ENCODE measurements at regions not wholly inside any gene's neighbourhood (a gene's known extent, or its start where the extent isn't known, plus 50 kb on each side); places are given as distances from the start of the nearest gene placed in this dataset.

DNA sequence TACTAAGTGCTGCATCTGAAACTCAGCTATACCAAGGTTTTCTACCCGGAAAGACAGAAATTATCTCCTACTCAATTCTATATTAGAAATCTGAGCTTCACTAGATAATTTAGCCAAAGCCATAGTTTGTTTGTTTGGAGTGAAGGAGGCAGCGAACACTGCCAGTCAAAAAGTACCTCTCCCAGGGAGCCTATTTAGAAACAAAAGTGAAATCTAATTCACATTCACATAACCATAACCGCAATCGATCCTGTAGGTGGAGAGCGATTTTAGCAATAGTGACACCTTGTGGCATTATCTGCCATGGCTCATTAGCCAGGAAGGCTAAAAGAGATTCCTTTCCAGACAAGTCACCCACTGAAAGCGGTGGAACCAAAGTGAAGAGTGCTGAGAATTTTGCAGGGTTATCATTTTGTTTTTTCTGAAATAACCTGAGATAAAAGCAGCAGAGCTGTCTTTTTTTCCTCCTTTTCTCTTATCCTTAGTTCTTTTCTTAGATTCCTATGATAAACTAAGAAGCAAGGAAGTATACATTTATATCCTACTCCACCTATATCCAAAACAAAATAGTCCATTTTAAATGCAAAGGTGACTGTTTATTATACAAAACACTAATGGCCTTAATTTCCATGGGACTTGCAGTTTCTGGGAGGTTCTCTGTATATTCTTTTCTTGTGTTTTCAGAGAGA is 83.7 kb upstream of the BET1 start:
- peaks cover 53 to 75% of the 10 kb centered on the region in 2 donors for H3K27me3 Mint-ChIP-seq
- peak overlapping the region; percentile 63 for H3K4me3 Mint-ChIP-seq
- H3K36me3 Mint-ChIP-seq = no peaks in the 10 kb centered on the region
- peak overlapping the region in 1 of 2 donors; percentile 55 for H3K27ac Mint-ChIP-seq
- peaks cover 4 to 5% of the 10 kb centered on the region in 2 donors for H3K4me1 Mint-ChIP-seq (ENCODE audit: low read depth in 2 of 2)
- ATAC-seq (peak; percentile 80 to 89), DNase-seq (ENCODE audit: low spot score) (peak; percentile 73)
- no peaks in the 10 kb centered on the region for H3K9me3 Mint-ChIP-seq

DNA sequence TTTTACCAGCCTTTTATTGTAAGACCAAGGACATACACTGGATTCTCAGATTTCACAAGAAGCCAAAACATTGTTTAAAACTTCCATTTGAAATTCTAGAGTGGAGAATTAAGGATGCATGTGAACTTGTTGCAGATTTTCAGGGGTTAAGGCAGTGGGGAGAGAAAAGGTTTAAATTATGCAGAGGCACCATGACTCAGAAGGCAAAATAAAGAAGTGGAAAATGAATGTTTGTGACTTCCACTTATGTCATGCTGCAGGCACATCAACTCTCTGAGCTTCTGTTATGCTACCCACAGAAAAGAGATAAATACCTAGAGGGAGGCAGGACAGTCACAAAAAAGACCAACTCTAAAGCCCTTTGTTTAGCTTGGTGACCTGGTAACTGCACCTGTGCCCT is 84.4 kb upstream of the BET1 start:
- ATAC-seq (no peak), DNase-seq (ENCODE audit: low spot score) (no peak)
- no peaks in the 10 kb centered on the region for H3K9me3 Mint-ChIP-seq
- H3K36me3 Mint-ChIP-seq = no peaks in the 10 kb centered on the region
- no peak overlapping the region for H3K4me3 Mint-ChIP-seq
- no peak overlapping the region for H3K27ac Mint-ChIP-seq
- H3K27me3 Mint-ChIP-seq = peaks cover 54 to 77% of the 10 kb centered on the region in 2 donors
- peaks cover 4 to 5% of the 10 kb centered on the region in 2 donors for H3K4me1 Mint-ChIP-seq (ENCODE audit: low read depth in 2 of 2)

DNA sequence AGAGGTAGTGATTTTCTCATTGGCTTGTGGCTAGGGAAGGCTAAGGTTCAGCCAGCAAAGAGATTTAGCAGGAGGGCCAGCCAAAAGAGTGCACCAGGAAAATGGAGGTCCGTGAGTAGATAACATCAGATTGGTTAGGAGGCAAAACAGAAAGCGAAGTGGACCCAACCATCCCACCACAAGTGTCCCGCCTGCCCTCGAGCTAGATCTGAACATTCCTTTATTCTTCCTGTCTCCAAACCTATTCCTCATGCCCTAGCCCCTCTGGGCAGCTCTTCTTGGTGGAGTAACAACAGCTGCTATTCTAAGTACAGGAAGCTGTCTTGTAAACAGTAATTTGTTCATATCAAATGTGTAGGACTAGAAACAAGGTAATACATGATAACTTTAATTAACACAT is 85.7 kb upstream of the BET1 start:
- Mint-ChIP-seq H3K9me3 (no peaks in the 10 kb centered on the region), H3K27me3 (peaks cover 49 to 68% of the 10 kb centered on the region in 2 donors), H3K4me1 (ENCODE audit: low read depth in 2 of 2) (peaks cover 4 to 5% of the 10 kb centered on the region in 2 donors), H3K4me3 (no peak overlapping the region), H3K36me3 (no peaks in the 10 kb centered on the region), H3K27ac (no peak overlapping the region)
- DNase-seq (ENCODE audit: low spot score) (no peak), ATAC-seq (no peak)

DNA sequence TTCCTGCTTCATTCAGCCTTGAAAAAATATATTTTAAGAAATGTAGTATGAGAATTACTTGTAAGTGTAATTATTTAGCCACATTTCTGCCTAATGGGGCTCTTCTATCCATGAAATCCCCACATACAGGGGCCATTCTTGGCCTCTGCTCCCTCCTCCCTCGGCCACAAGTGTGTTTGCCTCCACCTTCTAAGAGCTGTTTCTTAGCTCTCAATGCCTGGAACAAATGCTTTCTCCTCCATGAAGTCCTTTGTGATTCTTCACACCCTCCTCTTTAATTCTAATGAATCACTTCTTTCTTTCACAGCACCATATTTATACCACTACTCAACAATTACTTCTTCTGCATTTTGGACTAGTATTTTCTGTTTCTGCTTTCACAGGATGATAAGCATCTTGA is 88.8 kb upstream of the BET1 start:
- Mint-ChIP-seq H3K36me3 (no peaks in the 10 kb centered on the region), H3K27ac (no peak overlapping the region), H3K27me3 (peaks cover 48 to 69% of the 10 kb centered on the region in 2 donors), H3K9me3 (no peaks in the 10 kb centered on the region), H3K4me3 (no peak overlapping the region), H3K4me1 (ENCODE audit: low read depth in 2 of 2) (no peaks in the 10 kb centered on the region)
- no peak for DNase-seq (ENCODE audit: low spot score)
- no peak for ATAC-seq

DNA sequence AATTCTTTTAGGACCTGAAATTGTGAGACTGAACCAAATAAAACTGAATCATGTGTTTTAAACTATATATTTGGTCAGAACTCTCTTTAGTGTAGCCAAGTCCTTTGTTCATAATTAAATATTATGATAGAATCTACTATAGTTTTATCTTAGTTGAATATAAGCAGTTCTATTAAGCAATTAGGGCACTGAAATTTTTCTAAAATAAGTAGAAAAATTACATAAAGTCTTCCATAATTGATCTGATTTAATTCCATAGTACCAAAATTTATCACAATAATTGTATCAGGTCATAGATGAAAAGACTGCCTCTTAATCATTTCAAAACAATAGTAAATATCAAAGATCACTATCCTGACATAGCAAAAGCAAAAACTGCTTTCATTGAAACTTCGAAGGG is 90.1 kb upstream of the BET1 start:
- H3K36me3 Mint-ChIP-seq = no peaks in the 10 kb centered on the region
- ATAC-seq (no peak), DNase-seq (ENCODE audit: low spot score) (no peak)
- H3K27ac Mint-ChIP-seq = no peak overlapping the region
- H3K4me3 Mint-ChIP-seq = no peak overlapping the region
- peaks cover 42 to 65% of the 10 kb centered on the region in 2 donors for H3K27me3 Mint-ChIP-seq
- no peaks in the 10 kb centered on the region for H3K4me1 Mint-ChIP-seq (ENCODE audit: low read depth in 2 of 2)
- H3K9me3 Mint-ChIP-seq = no peaks in the 10 kb centered on the region

DNA sequence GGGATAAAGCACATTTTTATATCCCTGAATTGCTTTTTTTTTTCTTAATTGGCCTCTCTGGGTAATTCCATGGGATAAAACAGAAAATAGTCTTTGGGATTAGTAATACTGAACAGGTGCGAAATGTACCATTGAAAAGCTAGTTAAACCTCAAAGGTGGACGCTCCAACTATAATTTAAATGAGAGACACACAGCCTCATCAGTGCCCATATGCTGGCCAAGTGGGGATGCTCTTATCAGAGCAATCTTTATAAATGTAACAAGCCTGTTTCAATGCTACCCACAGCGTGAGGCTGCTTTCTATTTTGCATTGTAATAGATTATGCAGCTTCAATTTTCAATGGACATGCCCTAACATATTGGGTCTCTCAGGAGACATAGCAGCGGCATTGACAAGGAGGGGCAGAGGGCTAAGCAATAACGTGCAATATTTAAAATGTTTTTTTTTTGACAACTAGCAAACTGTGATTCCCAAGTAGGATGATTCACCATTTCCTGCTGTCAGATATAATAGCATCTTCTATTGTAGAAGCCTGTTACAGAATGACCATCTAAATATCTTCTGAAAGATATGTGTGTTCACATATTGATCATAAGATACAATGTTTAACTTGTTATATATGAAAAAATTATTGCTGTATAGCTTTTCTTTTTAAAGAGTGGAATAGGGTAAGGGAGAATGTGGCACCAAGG is 91.3 kb upstream of the BET1 start:
- H3K9me3 Mint-ChIP-seq = no peaks in the 10 kb centered on the region
- DNase-seq (ENCODE audit: low spot score) (no peak), ATAC-seq (no peak)
- H3K27me3 Mint-ChIP-seq = peaks cover 33 to 53% of the 10 kb centered on the region in 2 donors
- no peaks in the 10 kb centered on the region for H3K36me3 Mint-ChIP-seq
- no peak overlapping the region for H3K27ac Mint-ChIP-seq
- H3K4me3 Mint-ChIP-seq = no peak overlapping the region
- H3K4me1 Mint-ChIP-seq (ENCODE audit: low read depth in 2 of 2) = no peaks in the 10 kb centered on the region

DNA sequence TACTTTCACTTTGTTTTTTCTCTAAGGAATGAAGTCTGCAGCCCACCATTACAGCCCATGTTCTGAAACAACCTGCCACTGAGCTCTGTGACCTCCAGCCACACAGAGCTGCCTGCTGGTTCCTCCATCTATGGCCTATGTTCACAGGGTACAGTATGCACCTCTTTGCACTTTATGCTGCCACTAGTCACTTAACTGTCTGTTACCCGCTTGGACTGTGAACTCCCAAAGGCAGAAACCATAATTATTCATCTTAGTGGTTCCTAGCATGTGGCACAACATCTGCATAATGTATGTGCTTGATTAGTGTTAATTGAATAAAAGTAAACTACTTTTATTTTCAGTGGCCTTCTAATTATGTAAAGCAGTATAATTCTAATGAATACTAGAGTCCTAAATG is 95.5 kb upstream of the BET1 start:
- H3K27me3 Mint-ChIP-seq = peaks cover 14 to 32% of the 10 kb centered on the region in 2 donors
- H3K27ac Mint-ChIP-seq = no peak overlapping the region
- H3K4me1 Mint-ChIP-seq (ENCODE audit: low read depth in 2 of 2) = no peaks in the 10 kb centered on the region
- no peak for DNase-seq (ENCODE audit: low spot score)
- H3K4me3 Mint-ChIP-seq = no peak overlapping the region
- H3K36me3 Mint-ChIP-seq = no peaks in the 10 kb centered on the region
- no peak for ATAC-seq
- H3K9me3 Mint-ChIP-seq = no peaks in the 10 kb centered on the region

DNA sequence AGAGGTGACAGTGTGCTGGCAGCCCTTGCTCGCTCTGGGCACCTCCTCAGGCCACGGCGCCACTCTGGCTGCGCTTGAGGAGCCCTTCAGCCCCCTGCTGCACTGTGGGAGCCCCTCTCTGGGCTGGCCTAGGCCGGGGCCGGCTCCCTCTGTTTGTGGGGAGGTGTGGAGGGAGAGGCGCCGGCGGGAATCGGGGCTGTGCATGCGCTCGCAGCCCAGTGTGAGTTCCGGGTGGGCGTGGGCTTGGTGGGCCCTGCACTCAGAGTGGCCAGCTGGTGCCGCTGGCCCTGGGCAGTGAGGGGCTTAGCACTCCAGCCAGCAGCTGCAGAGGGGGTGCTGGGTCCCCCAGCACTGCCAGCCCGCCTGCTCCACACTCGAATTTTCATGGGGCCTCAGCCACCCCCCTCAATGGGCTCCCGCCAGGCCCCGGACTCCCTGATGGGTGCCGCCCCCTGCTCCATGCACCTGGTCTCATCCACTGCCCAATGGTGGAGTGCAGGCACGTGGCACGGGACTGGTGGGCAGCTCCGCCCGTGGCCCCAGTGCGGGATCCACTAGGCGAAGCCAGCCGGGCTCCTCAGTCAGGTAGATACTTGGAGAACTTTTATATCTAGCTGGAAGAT is 96.7 kb upstream of the BET1 start:
- ATAC-seq = peak in 1 of 2 donors; percentile 27
- no peak for DNase-seq (ENCODE audit: low spot score)
- Mint-ChIP-seq H3K4me1 (ENCODE audit: low read depth in 2 of 2) (no peaks in the 10 kb centered on the region), H3K36me3 (no peaks in the 10 kb centered on the region), H3K27ac (no peak overlapping the region), H3K4me3 (no peak overlapping the region), H3K27me3 (peaks cover 14 to 32% of the 10 kb centered on the region in 2 donors), H3K9me3 (no peaks in the 10 kb centered on the region)

DNA sequence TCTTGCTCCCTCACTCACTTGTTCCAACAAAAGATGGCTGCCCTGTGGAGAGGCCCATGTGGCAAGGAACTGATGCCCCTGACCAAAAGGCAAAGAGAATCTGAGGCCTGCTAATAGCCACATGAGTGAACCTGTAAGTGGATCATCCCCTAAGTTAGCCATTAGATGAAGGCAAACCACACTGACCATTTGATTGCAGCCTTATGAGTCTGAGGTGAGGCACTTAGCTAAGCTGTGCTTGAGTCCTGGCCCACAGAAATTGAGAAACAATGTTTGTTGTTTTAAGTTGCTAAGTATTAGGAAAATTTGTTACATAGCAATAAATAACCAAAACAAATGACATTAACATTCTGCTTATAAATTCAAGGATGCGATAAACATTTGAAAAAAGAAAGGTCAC is 100.1 kb upstream of the BET1 start:
- H3K27ac Mint-ChIP-seq = no peak overlapping the region
- ATAC-seq = no peak
- H3K27me3 Mint-ChIP-seq = peaks cover 9 to 23% of the 10 kb centered on the region in 2 donors
- no peaks in the 10 kb centered on the region for H3K36me3 Mint-ChIP-seq
- H3K9me3 Mint-ChIP-seq = no peaks in the 10 kb centered on the region
- no peak for DNase-seq (ENCODE audit: low spot score)
- H3K4me3 Mint-ChIP-seq = no peak overlapping the region
- no peaks in the 10 kb centered on the region for H3K4me1 Mint-ChIP-seq (ENCODE audit: low read depth in 2 of 2)

DNA sequence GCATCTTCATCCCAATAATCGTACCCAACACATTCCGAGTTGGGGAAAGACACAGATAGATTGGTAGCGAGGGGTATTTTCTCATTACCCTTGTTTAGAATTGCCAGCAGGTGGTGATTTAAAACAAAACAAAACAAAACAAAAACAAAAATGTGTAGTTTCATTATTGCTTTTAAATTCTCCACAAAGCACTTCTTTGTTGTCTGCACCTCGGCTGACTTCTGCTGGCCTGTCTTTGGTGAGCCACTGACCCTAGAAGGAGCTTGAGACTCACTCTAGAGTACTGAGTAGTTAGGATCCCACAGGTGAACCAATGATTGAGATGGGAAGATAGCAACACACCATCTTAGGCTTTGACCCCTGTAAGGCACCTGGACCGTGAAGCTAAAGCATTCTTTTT is 105.4 kb upstream of the BET1 start:
- Mint-ChIP-seq H3K27ac (no peak overlapping the region), H3K9me3 (no peaks in the 10 kb centered on the region), H3K27me3 (peaks cover 13 to 31% of the 10 kb centered on the region in 2 donors), H3K36me3 (no peaks in the 10 kb centered on the region), H3K4me3 (no peak overlapping the region), H3K4me1 (ENCODE audit: low read depth in 2 of 2) (no peaks in the 10 kb centered on the region)
- DNase-seq (ENCODE audit: low spot score) (no peak), ATAC-seq (no peak)

DNA sequence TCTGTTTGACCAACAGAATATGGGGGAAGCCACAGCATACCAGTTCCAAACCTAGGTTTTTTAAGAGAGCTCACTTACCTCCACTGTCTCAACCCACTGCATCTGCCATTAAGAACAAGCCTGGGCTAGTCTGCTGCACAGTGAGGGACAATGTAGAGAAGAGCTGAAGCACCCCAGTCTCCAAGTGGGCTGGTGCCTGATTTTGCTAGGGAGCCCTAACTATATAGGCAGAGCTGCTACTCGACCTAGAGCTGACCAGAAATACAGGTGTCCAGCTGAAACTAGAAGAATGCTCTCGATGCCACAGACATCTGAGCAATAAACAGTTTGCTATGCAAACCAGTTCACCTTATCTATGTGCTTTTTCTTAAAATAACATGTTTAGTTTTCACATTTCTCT is 106.9 kb upstream of the BET1 start:
- DNase-seq (ENCODE audit: low spot score) = no peak
- peaks cover 13 to 29% of the 10 kb centered on the region in 2 donors for H3K27me3 Mint-ChIP-seq
- H3K4me1 Mint-ChIP-seq (ENCODE audit: low read depth in 2 of 2) = no peaks in the 10 kb centered on the region
- H3K9me3 Mint-ChIP-seq = no peaks in the 10 kb centered on the region
- no peak overlapping the region for H3K27ac Mint-ChIP-seq
- H3K36me3 Mint-ChIP-seq = no peaks in the 10 kb centered on the region
- H3K4me3 Mint-ChIP-seq = no peak overlapping the region
- no peak for ATAC-seq

DNA sequence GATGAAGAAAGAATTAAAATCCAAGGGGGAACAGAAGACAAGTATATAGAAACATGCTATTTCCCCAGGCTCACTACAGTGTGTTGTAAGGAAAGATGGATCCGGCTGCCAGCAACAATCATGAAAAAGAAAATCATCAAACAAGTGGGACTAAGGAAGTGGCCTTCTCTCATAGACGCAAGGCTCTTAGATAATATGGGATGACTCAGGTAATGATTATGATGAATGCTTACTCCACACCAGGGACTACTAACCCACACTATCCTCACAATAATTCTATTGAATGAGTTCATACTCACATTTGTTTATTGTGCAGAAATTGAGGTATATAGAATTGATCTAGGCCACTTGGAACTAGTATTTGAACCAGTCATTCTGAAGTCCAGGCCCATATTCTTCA is 111.2 kb upstream of the BET1 start:
- H3K9me3 Mint-ChIP-seq = no peaks in the 10 kb centered on the region
- peaks cover 9 to 39% of the 10 kb centered on the region in 2 donors for H3K27me3 Mint-ChIP-seq
- no peak for ATAC-seq
- H3K4me1 Mint-ChIP-seq (ENCODE audit: low read depth in 2 of 2) = no peaks in the 10 kb centered on the region
- H3K4me3 Mint-ChIP-seq = no peak overlapping the region
- no peaks in the 10 kb centered on the region for H3K36me3 Mint-ChIP-seq
- H3K27ac Mint-ChIP-seq = no peak overlapping the region
- no peak for DNase-seq (ENCODE audit: low spot score)

DNA sequence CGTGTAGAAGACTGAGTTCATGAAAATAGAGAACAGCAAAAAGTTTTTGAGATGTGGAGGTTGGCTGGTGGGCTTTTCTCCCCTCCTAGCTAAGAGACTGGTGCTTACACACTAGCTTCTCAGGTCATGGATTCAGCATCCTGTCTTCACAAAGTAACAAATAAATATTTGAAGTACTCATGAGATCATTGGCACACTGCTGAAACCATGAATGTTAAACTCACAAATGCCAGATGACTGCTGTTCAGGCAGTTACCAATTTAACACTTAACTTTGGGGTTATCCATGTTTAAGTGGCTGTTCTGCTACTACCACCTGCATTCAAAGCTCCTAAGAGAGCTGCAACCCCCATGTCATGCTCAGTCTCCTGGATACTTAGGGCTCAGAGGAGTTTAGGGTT is 119.0 kb upstream of the BET1 start:
- no peaks in the 10 kb centered on the region for H3K36me3 Mint-ChIP-seq
- H3K4me1 Mint-ChIP-seq (ENCODE audit: low read depth in 2 of 2) = no peaks in the 10 kb centered on the region
- DNase-seq (ENCODE audit: low spot score) = no peak
- H3K9me3 Mint-ChIP-seq = no peaks in the 10 kb centered on the region
- H3K27me3 Mint-ChIP-seq = peaks cover 13 to 31% of the 10 kb centered on the region in 2 donors
- ATAC-seq = no peak
- H3K4me3 Mint-ChIP-seq = no peak overlapping the region
- no peak overlapping the region for H3K27ac Mint-ChIP-seq

DNA sequence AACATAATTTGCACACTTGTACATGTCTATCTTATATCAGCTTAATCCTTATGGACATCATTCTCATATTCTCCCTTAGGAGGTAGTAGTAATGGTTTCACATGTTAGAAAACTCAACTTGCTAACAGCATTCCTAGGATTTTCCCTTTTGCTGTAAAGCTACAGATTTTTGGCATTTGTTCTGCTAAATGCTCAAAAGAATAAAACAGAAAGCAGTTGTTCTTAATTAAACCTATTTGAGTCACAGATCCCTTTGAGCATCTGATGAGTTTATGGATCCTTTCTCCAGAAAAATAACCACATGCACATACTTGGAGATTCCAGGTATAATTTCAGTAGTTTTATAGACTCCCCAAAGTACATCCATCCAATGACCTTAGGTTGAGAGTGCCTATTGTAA is 122.9 kb upstream of the BET1 start:
- H3K27ac Mint-ChIP-seq = no peak overlapping the region
- ATAC-seq (no peak), DNase-seq (ENCODE audit: low spot score) (no peak)
- H3K27me3 Mint-ChIP-seq = peaks cover 13% of the 10 kb centered on the region in 2 donors
- H3K4me3 Mint-ChIP-seq = no peak overlapping the region
- no peaks in the 10 kb centered on the region for H3K36me3 Mint-ChIP-seq
- no peaks in the 10 kb centered on the region for H3K4me1 Mint-ChIP-seq (ENCODE audit: low read depth in 2 of 2)
- H3K9me3 Mint-ChIP-seq = no peaks in the 10 kb centered on the region

All from natural killer cell treated with Interleukin-12 subunit alpha and Interleukin-12 subunit beta and Interleukin-15 and Interleukin-18, amount 100 ng/mL, for 72 hours (primary cell).